AG04449 (cell line): ENCODE measurements at regions not wholly inside any gene's neighbourhood (a gene's known extent, or its start where the extent isn't known, plus 50 kb on each side); places are given as distances from the start of the nearest gene placed in this dataset.
"Not testable (repeated sequence)": the region's sequence is repeated elsewhere in the genome, so short reads cannot be mapped to it uniquely, and the experiment has no call there.

ENCODE experiments used
- CTCF ChIA-PET: fragments of 350-600 bp; formaldehyde crosslinking; extraction: SDS; loops from one replicate; lab custom pipeline; 2021; ENCODE audit warnings: antibody characterized with exemption; lab: Yijun Ruan, JAX
- POLR2A ChIA-PET: fragments of 400-600, 350-600 bp; formaldehyde crosslinking; extraction: SDS; loops from one replicate; lab custom pipeline; 2020; ENCODE audit warnings: antibody characterized with exemption, inconsistent platforms; lab: Yijun Ruan, JAX
- DNase-seq: peaks from one replicate; pipeline ENCODE4 v3.0.0-alpha.2; 2010; ENCODE audit warnings: low read depth, low spot score
- H3K4me3 ChIP-seq: 2 replicates; pipeline ENCODE4 v1.5.1; 2011; ENCODE audit warnings: low read depth, mild to moderate bottlenecking, control low read depth, low read length
- CTCF ChIP-seq: IDR thresholded peaks from one replicate; pipeline ENCODE4 v1.5.1; 2011; ENCODE audit warnings: mild to moderate bottlenecking, moderate library complexity, low read length, control low read depth, inconsistent platforms; ENCODE audit not compliant: insufficient read depth; ENCODE audit errors: missing control alignments

- TF ChIP-seq CTCF, result no peak
- H3K4me3 ChIP-seq, result no peak overlapping the region
- ChIA-PET POLR2A (no interaction called here), CTCF (no interaction called here)
- DNase-seq, result no peak
These were observed 252.3 kb upstream of the ATP10A start for GRCh38 chr15:26115229-26115943.

- POLR2A ChIA-PET, H3K4me3 ChIP-seq, CTCF ChIA-PET, DNase-seq: not testable (repeated sequence)
These were observed 251.0 kb upstream of the ATP10A start for GRCh38 chr15:26114128-26114527.

GRCh38 chr15:26113296-26113695 is 250.2 kb upstream of the ATP10A start:
- ChIA-PET POLR2A (no interaction called here), CTCF (no interaction called here)

GRCh38 chr15:26109203-26109602 is 246.1 kb upstream of the ATP10A start:
- ChIA-PET POLR2A (no interaction called here), CTCF (no interaction called here)
- no peak overlapping the region for H3K4me3 ChIP-seq
- TF ChIP-seq CTCF, result no peak
- DNase-seq, result no peak

More at GRCh38 chr15:26113296-26113695, 250.2 kb upstream of the ATP10A start:
- no peak for DNase-seq
- TF ChIP-seq CTCF, result no peak
- no peak overlapping the region for H3K4me3 ChIP-seq

- POLR2A ChIA-PET, result no interaction called here
- CTCF ChIA-PET, result no interaction called here
- no peak overlapping the region for H3K4me3 ChIP-seq
- TF ChIP-seq CTCF, result no peak
- DNase-seq, result no peak
These were observed 243.4 kb upstream of the ATP10A start for GRCh38 chr15:26106556-26106955.

- POLR2A ChIA-PET, result no interaction called here
- DNase-seq, result no peak
- CTCF ChIA-PET, result interaction anchor here (1.3 kb wide), 1 partner anchor 15 kb away, joined by 3 read pairs; no protein-coding TSS in a partner anchor
- no peak overlapping the region for H3K4me3 ChIP-seq
- TF ChIP-seq CTCF, result no peak
These were observed 239.9 kb upstream of the ATP10A start for GRCh38 chr15:26103002-26103404.

GRCh38 chr15:26102365-26102764 is 239.2 kb upstream of the ATP10A start:
- ChIA-PET CTCF (no interaction called here), POLR2A (no interaction called here)
- no peak for TF ChIP-seq CTCF
- DNase-seq, result no peak
- no peak overlapping the region for H3K4me3 ChIP-seq
